ENCODE measurements at regions not wholly inside any gene's neighbourhood (a gene's known extent, or its start where the extent isn't known, plus 50 kb on each side); places are given as distances from the start of the nearest gene placed in this dataset.

- SMC1A ChIA-PET (ENCODE audit: uncharacterized antibody, unreplicated experiment): interaction anchor here (0.9 to 1.6 kb wide), 4 partner anchors 10 to 235 kb away, joined by 3 to 6 read pairs (median 4); no protein-coding TSS in a partner anchor
- no peaks in the 10 kb centered on the region for H3K9me3 ChIP-seq (replicated peaks; ENCODE audit: control insufficient read depth, insufficient read depth, low read length)
- no peak overlapping the region for H3K4me3 ChIP-seq
- peaks cover 9% of the 10 kb centered on the region for H3K79me2 ChIP-seq (ENCODE audit: control insufficient read depth, insufficient read depth, low read length)
- CTCF ChIA-PET: interaction anchor here (0.6 to 1.8 kb wide), 4 partner anchors 11 to 389 kb away, joined by 3 to 8 read pairs (median 3); no protein-coding TSS in a partner anchor
- WGBS (ENCODE audit: insufficient coverage, insufficient replicate concordance, low lambda C conversion rate, missing lambda C conversion rate): 85% methylated on average over 7 of the region's 7 CpGs
- H3K36me3 ChIP-seq (ENCODE audit: control insufficient read depth in 2 of 2, insufficient read depth in 2 of 2, low read length in 1 of 2): peaks cover 0 to 2% of the 10 kb centered on the region in 2 experiments; a peak in 2 of 4 replicates
- RAD21 ChIA-PET (ENCODE audit: unreplicated experiment): no interaction called here
- in situ Hi-C loops (cut with MboI) (no loop called here), intact Hi-C loops (cut with micrococcal nuclease; ENCODE audit: unreplicated experiment) (no loop called here)
- no peaks in the 10 kb centered on the region for H3K27me3 ChIP-seq (replicated peaks in 1 of 2; ENCODE audit: control insufficient read depth in 2 of 2, insufficient read depth in 2 of 2, low read length in 1 of 2)
- no peak overlapping the region for H3K9ac ChIP-seq (ENCODE audit: control insufficient read depth, insufficient read depth, low read length)
- no peaks in the 10 kb centered on the region for H3K4me1 ChIP-seq (ENCODE audit: control insufficient read depth, insufficient read depth, low read length)
- ATAC-seq (no peak), DNase-seq (ENCODE audit: low read depth, low spot score) (no peak), FAIRE-seq (no peak)
- no peak overlapping the region for H2AFZ ChIP-seq (ENCODE audit: control insufficient read depth, low read depth, low read length)
- no peaks in the 10 kb centered on the region for H4K20me1 ChIP-seq (ENCODE audit: control insufficient read depth, insufficient read depth)
- TF ChIP-seq DPF2 (IDR thresholded peaks at IDR 0.05): no peak
- no peak overlapping the region for H3K4me2 ChIP-seq (ENCODE audit: control insufficient read depth, insufficient read depth)
- POLR2A ChIA-PET: interaction anchor here (0.7 kb wide), 1 partner anchor 66 kb away, joined by 3 read pairs; no protein-coding TSS in a partner anchor
- no peak overlapping the region for H3K27ac ChIP-seq (ENCODE audit: control insufficient read depth, insufficient read depth)
- BruUV-seq (replicated peaks): no TSS peak
Measured at GRCh38 chr6:158262082-158262481, 50.2 kb upstream of the TULP4 start.
